H1 (cell line): ENCODE measurements at regions not wholly inside any gene's neighbourhood (a gene's known extent, or its start where the extent isn't known, plus 50 kb on each side); places are given as distances from the start of the nearest gene placed in this dataset.

Experiments used
- CTCF ChIA-PET: fragments of 300-600 bp; sonication (Branson Sonifier 250); formaldehyde crosslinking; loops from one replicate; lab custom pipeline; 2021; ENCODE audit not compliant: partially characterized antibody; lab: Charles Lee
- POLR2A ChIA-PET: fragments of 300-600 bp; sonication (Branson Sonifier 250); formaldehyde crosslinking; loops from one replicate; lab custom pipeline; 2021; ENCODE audit warnings: inconsistent platforms; ENCODE audit not compliant: partially characterized antibody; lab: Charles Lee
- DNase-seq, 2 experiments: peaks; one replicate each; pipeline versions ENCODE4 v3.0.0 to v3.0.0-alpha.2; 2010 to 2022; ENCODE audit warnings: low spot score in 2 of 2, low read depth in 1 of 2, mixed read lengths in 1 of 2
- FAIRE-seq: peaks from 2 replicates; lab custom pipeline; 2011; peaks lifted over from hg19 to GRCh38; lab: Jason Lieb, UNC
- H2AFZ ChIP-seq: 2 replicates; pipeline ENCODE4 v1.8.1; 2012; ENCODE audit warnings: low read length, inconsistent platforms
- H2AK5ac ChIP-seq: 2 replicates; pipeline ENCODE4 v1.6.1; 2013; ENCODE audit warnings: low read depth, low read length
- H2BK120ac ChIP-seq: replicated peaks from 2 replicates; pipeline ENCODE3; 2013; ENCODE audit warnings: low read depth, low read length, inconsistent platforms
- H2BK12ac ChIP-seq: 2 replicates; pipeline ENCODE4 v1.6.1; 2013; ENCODE audit warnings: low read depth, low read length
- H2BK15ac ChIP-seq: 2 replicates; pipeline ENCODE4 v1.6.1; 2013; ENCODE audit warnings: low read length
- H2BK20ac ChIP-seq: 2 replicates; pipeline ENCODE4 v1.6.1; 2013; ENCODE audit warnings: low read length
- H2BK5ac ChIP-seq: 2 replicates; pipeline ENCODE4 v1.6.1; 2013; ENCODE audit warnings: low read depth, low read length
- H3K14ac ChIP-seq: 2 replicates; pipeline ENCODE4 v1.6.1; 2013; ENCODE audit warnings: inconsistent platforms; ENCODE audit not compliant: insufficient read length
- H3K18ac ChIP-seq: 2 replicates; pipeline ENCODE4 v1.6.1; 2013; ENCODE audit warnings: low read length; ENCODE audit errors: extremely low read depth
- H3K23ac ChIP-seq: 2 replicates; pipeline ENCODE4 v1.6.1; 2013; ENCODE audit warnings: inconsistent platforms; ENCODE audit not compliant: insufficient read length
- H3K23me2 ChIP-seq: 2 replicates; pipeline ENCODE4 v1.6.1; 2013; ENCODE audit warnings: low read depth, low read length
- H3K27ac ChIP-seq: 2 replicates; pipeline ENCODE4 v1.6.1; 2011; ENCODE audit warnings: low read depth, low read length, inconsistent platforms
- H3K27me3 ChIP-seq, 4 experiments: replicated peaks in 1 of 4; 1 replicate in 1 of 4; 2 replicates in 3 of 4; pipeline versions ENCODE4 v1.6.1 to v1.8.1; 2011 to 2013; ENCODE audit warnings: low read length in 3 of 4, mild to moderate bottlenecking in 3 of 4, inconsistent platforms in 2 of 4, mixed read lengths in 2 of 4, moderate library complexity in 1 of 4; ENCODE audit not compliant: control insufficient read depth in 3 of 4, insufficient read depth in 3 of 4; ENCODE audit errors: extremely low read depth in 1 of 4
- H3K36me3 ChIP-seq, 4 experiments: 2 replicates each; pipeline versions ENCODE4 v1.6.1 to v1.8.1; 2011 to 2013; ENCODE audit warnings: mild to moderate bottlenecking in 4 of 4, low read length in 3 of 4, moderate library complexity in 2 of 4, control low read depth in 1 of 4, inconsistent platforms in 1 of 4; ENCODE audit not compliant: insufficient read depth in 4 of 4, control insufficient read depth in 2 of 4
- H3K4ac ChIP-seq: replicated peaks from 2 replicates; pipeline ENCODE3; 2013; ENCODE audit warnings: low read length, low read depth, mixed read lengths, inconsistent platforms; ENCODE audit not compliant: insufficient read length
- H3K4me1 ChIP-seq, 4 experiments: replicated peaks in 1 of 4; 1 replicate in 1 of 4; 2 replicates in 3 of 4; pipeline versions ENCODE4 v1.6.1 to v1.8.1; 2011 to 2013; ENCODE audit warnings: low read length in 3 of 4, inconsistent platforms in 2 of 4, mixed read lengths in 1 of 4; ENCODE audit not compliant: insufficient read depth in 4 of 4, control insufficient read depth in 3 of 4
- H3K4me2 ChIP-seq, 2 experiments: 2 replicates each; pipeline versions ENCODE4 v1.6.1 to v1.8.1; 2011 to 2013; ENCODE audit warnings: low read depth in 2 of 2, low read length in 2 of 2, control low read depth in 1 of 2, inconsistent platforms in 1 of 2, mild to moderate bottlenecking in 1 of 2; ENCODE audit not compliant: insufficient read depth in 1 of 2
- H3K4me3 ChIP-seq, 4 experiments: fragments of 200-600, 300-600 bp in 1 of 4; sonication (generic), shearing (Covaris generic), sonication (Bioruptor Twin) in 1 of 4; 2 replicates each; pipeline versions ENCODE4 v1.5.1 to v1.8.1; 2011 to 2016; ENCODE audit warnings: low read length in 4 of 4, low read depth in 3 of 4, control low read depth in 2 of 4, inconsistent platforms in 2 of 4, mild to moderate bottlenecking in 2 of 4, mixed read lengths in 1 of 4, moderate library complexity in 1 of 4; ENCODE audit not compliant: insufficient read depth in 2 of 4; ENCODE audit errors: extremely low read depth in 1 of 4
- H3K56ac ChIP-seq: replicated peaks from 2 replicates; pipeline ENCODE3; 2013; ENCODE audit warnings: low read depth, mild to moderate bottlenecking, mixed read lengths, low read length, inconsistent platforms; ENCODE audit not compliant: insufficient read length
- H3K79me1 ChIP-seq: 2 replicates; pipeline ENCODE4 v1.6.1; 2013; ENCODE audit warnings: low read depth, low read length, control low read depth
- H3K79me2 ChIP-seq, 2 experiments: 2 replicates each; pipeline versions ENCODE4 v1.6.1 to v1.8.1; 2012 to 2013; ENCODE audit warnings: low read length in 2 of 2, mild to moderate bottlenecking in 2 of 2, inconsistent platforms in 1 of 2; ENCODE audit not compliant: insufficient read depth in 2 of 2, control insufficient read depth in 1 of 2
- H3K9ac ChIP-seq, 4 experiments: replicated peaks in 1 of 4; 1 replicate in 1 of 4; 2 replicates in 3 of 4; pipeline versions ENCODE4 v1.6.1 to v1.8.1; 2011 to 2013; ENCODE audit warnings: low read depth in 3 of 4, low read length in 3 of 4, control low read depth in 2 of 4, mild to moderate bottlenecking in 2 of 4, moderate library complexity in 2 of 4, inconsistent platforms in 1 of 4; ENCODE audit errors: extremely low read depth in 1 of 4
- H3K9me3 ChIP-seq, 2 experiments: 2 replicates each; pipeline versions ENCODE4 v1.6.1 to v1.8.1; 2012 to 2013; ENCODE audit warnings: mild to moderate bottlenecking in 2 of 2, moderate library complexity in 2 of 2, control low read depth in 1 of 2, inconsistent platforms in 1 of 2, low read depth in 1 of 2, low read length in 1 of 2, mixed read lengths in 1 of 2; ENCODE audit not compliant: insufficient read depth in 2 of 2
- H4K20me1 ChIP-seq, 2 experiments: replicated peaks in 1 of 2; 2 replicates each; pipeline versions ENCODE3 to v1.8.1; 2011 to 2013; ENCODE audit warnings: inconsistent platforms in 2 of 2, low read length in 2 of 2, mild to moderate bottlenecking in 1 of 2; ENCODE audit not compliant: insufficient read depth in 2 of 2, control insufficient read depth in 1 of 2
- H4K5ac ChIP-seq: 2 replicates; pipeline ENCODE4 v1.6.1; 2013; ENCODE audit warnings: low read length, low read depth, mixed read lengths, inconsistent platforms; ENCODE audit not compliant: insufficient read length
- H4K8ac ChIP-seq: 2 replicates; pipeline ENCODE4 v1.8.0; 2013; ENCODE audit warnings: mild to moderate bottlenecking, moderate library complexity, low read length, inconsistent platforms; ENCODE audit not compliant: insufficient read depth; ENCODE audit errors: extremely low read depth
- H4K91ac ChIP-seq: replicated peaks from 2 replicates; pipeline ENCODE3; 2013; ENCODE audit warnings: low read length, mixed read lengths, inconsistent platforms; ENCODE audit not compliant: insufficient read length
- CHD1 ChIP-seq: IDR thresholded peaks from 2 replicates; pipeline ENCODE4 v1.6.1; 2012; ENCODE audit warnings: low read depth, low read length, improper control_type of control experiment
- EP300 ChIP-seq, 2 experiments: IDR thresholded peaks; 1 replicate in 1 of 2; 2 replicates in 1 of 2; pipeline ENCODE4 v1.6.1; 2011 to 2012; ENCODE audit warnings: low read depth in 2 of 2, low read length in 2 of 2, mild to moderate bottlenecking in 2 of 2, borderline replicate concordance in 1 of 2, inconsistent platforms in 1 of 2, moderate library complexity in 1 of 2
- GTF2F1 ChIP-seq: IDR thresholded peaks from 2 replicates; pipeline ENCODE4 v1.6.1; 2012; ENCODE audit warnings: low read depth, low read length, improper control_type of control experiment, borderline replicate concordance
- KDM1A ChIP-seq: fragments of 200-600, 300-600 bp; sonication (generic); IDR thresholded peaks from 2 replicates; pipeline ENCODE4 v1.7.1; 2016; ENCODE audit warnings: mild to moderate bottlenecking, low read length, borderline replicate concordance
- MAFK ChIP-seq: IDR thresholded peaks from 2 replicates; pipeline ENCODE4 v1.6.1; 2012; ENCODE audit warnings: low read depth, mild to moderate bottlenecking, improper control_type of control experiment, low read length
- NRF1 ChIP-seq: IDR thresholded peaks from 2 replicates; pipeline ENCODE4 v1.6.1; 2011; ENCODE audit warnings: mild to moderate bottlenecking, low read depth, low read length, improper control_type of control experiment
- POLR2AphosphoS5 ChIP-seq: IDR thresholded peaks from 2 replicates; pipeline ENCODE4 v1.6.1; 2011; ENCODE audit warnings: low read depth, low read length
- RBBP5 ChIP-seq: IDR thresholded peaks from 2 replicates; pipeline ENCODE4 v1.7.1; 2012; ENCODE audit warnings: low read depth, mild to moderate bottlenecking, inconsistent platforms, low read length, moderate library complexity, borderline replicate concordance
- SIN3A ChIP-seq, 2 experiments: IDR thresholded peaks in 1 of 2; conservative IDR thresholded peaks in 1 of 2; 2 replicates each; pipeline ENCODE4 v1.6.1; 2011 to 2012; ENCODE audit warnings: low read length in 2 of 2, improper control_type of control experiment in 1 of 2, low read depth in 1 of 2, mild to moderate bottlenecking in 1 of 2
- TEAD4 ChIP-seq: IDR thresholded peaks from 2 replicates; pipeline ENCODE4 v1.6.1; 2012; ENCODE audit warnings: low read depth, low read length, inconsistent platforms, mixed read lengths
- WGBS, 2 experiments: shearing (Covaris generic) in 1 of 2; methylation state at CpG; one replicate each; pipeline versions ENCODE4 v1.1.6 to v1.1.7; 2013 to 2015; ENCODE audit warnings: low lambda C conversion rate in 2 of 2, mixed read lengths in 2 of 2, inconsistent platforms in 1 of 2, low coverage in 1 of 2, missing lambda C conversion rate in 1 of 2; ENCODE audit not compliant: insufficient replicate concordance in 2 of 2, insufficient coverage in 1 of 2, insufficient read length in 1 of 2; ENCODE audit errors: extremely low coverage in 1 of 2, missing lambda C conversion rate in 1 of 2; 5-methylcytosine and 5-hydroxymethylcytosine counted together
- TF ChIP-seq, protein P1 (sequence below): IDR thresholded peaks from 2 replicates; pipeline ENCODE4 v1.6.1; 2011; ENCODE audit warnings: low read length, improper control_type of control experiment
- TF ChIP-seq, protein P2 (sequence below): IDR thresholded peaks from 2 replicates; pipeline ENCODE4 v1.6.1; 2012; ENCODE audit warnings: inconsistent platforms

- Histone ChIP-seq H3K36me3 (peaks cover 0 to 4% (median under 1%) of the 10 kb centered on the region in 4 experiments; a peak in 1 of 8 replicates), H3K23ac (no peak overlapping the region), H3K9ac (no peak overlapping the region; a peak in 1 of 7 replicates), H2BK20ac (no peak overlapping the region), H3K4me2 (no peak overlapping the region), H3K23me2 (no peaks in the 10 kb centered on the region), H3K18ac (no peak overlapping the region), H3K9me3 (no peaks in the 10 kb centered on the region), H3K79me2 (no peaks in the 10 kb centered on the region), H2BK120ac (no peak overlapping the region), H3K27ac (no peak overlapping the region), H3K79me1 (no peaks in the 10 kb centered on the region), H4K8ac (no peak overlapping the region), H3K4me3 (no peak overlapping the region), H2AK5ac (no peak overlapping the region), H2BK12ac (no peak overlapping the region), H2BK5ac (no peak overlapping the region), H4K91ac (no peak overlapping the region), H3K4me1 (peaks cover 0 to 4% (median 0%) of the 10 kb centered on the region in 4 experiments; a peak in 2 of 7 replicates), H3K14ac (no peak overlapping the region), H2AFZ (no peak overlapping the region), H2BK15ac (no peak overlapping the region), H3K56ac (no peak overlapping the region), H3K4ac (no peak overlapping the region), H4K5ac (no peak overlapping the region), H3K27me3 (no peaks in the 10 kb centered on the region), H4K20me1 (peaks cover 0 to 2% of the 10 kb centered on the region in 2 experiments)
- DNase-seq (no peak), FAIRE-seq (no peak)
- ChIA-PET POLR2A (interaction anchor here (1.9 kb wide), 1 partner anchor 60 kb away, joined by 4 read pairs; no protein-coding TSS in a partner anchor), CTCF (interaction anchor here (1.1 kb wide), 3 partner anchors 17 to 126 kb away, joined by 3 to 4 read pairs (median 4); no protein-coding TSS in a partner anchor)
- 87% methylated on average over 8 of the region's 8 CpGs; no CpG with 5 or more reads in 1 of the 2 experiments for WGBS, 2 experiments
- TF ChIP-seq KDM1A (no peak), EP300 (IDR thresholded peaks at IDR 0.05; ENCODE audit: borderline replicate concordance in 1 of 2, low read depth in 2 of 2, low read length in 2 of 2) (no peak), RBBP5 (no peak), NRF1 (no peak), GTF2F1 (no peak), SIN3A (conservative IDR thresholded peaks at IDR 0.05 in 1 of 2, IDR thresholded peaks at IDR 0.05 in 1 of 2; ENCODE audit: low read depth in 1 of 2, low read length in 2 of 2) (no peak), CHD1 (no peak), POLR2AphosphoS5 (no peak), TEAD4 (no peak), MAFK (no peak)
- TF ChIP-seq, protein P1, sequence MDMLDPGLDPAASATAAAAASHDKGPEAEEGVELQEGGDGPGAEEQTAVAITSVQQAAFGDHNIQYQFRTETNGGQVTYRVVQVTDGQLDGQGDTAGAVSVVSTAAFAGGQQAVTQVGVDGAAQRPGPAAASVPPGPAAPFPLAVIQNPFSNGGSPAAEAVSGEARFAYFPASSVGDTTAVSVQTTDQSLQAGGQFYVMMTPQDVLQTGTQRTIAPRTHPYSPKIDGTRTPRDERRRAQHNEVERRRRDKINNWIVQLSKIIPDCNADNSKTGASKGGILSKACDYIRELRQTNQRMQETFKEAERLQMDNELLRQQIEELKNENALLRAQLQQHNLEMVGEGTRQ: no peak
- TF ChIP-seq, protein P2, sequence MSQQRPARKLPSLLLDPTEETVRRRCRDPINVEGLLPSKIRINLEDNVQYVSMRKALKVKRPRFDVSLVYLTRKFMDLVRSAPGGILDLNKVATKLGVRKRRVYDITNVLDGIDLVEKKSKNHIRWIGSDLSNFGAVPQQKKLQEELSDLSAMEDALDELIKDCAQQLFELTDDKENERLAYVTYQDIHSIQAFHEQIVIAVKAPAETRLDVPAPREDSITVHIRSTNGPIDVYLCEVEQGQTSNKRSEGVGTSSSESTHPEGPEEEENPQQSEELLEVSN: no peak
These were observed 88.7 kb upstream of the KCTD7 start for GRCh38 chr7:66539902-66540375.
